ENCODE measurements at regions not wholly inside any gene's neighbourhood (a gene's known extent, or its start where the extent isn't known, plus 50 kb on each side); places are given as distances from the start of the nearest gene placed in this dataset.

GRCh38 chr16:52366983-52367382 lies 180.0 kb downstream of the TOX3 start:
- H3K27ac ChIP-seq (ENCODE audit: extremely low read length, insufficient read depth, low read length), result no peak overlapping the region
- DNase-seq (ENCODE audit: low spot score) (no peak), FAIRE-seq (no peak), ATAC-seq (no peak)
- H3K4me3 ChIP-seq (replicated peaks in 1 of 3; ENCODE audit: insufficient read depth in 1 of 3, low read depth in 2 of 3, low read length in 3 of 3), result no peak overlapping the region
- intact Hi-C loops (cut with micrococcal nuclease; ENCODE audit: unreplicated experiment), result no loop called here
- TF ChIP-seq ZBTB33 (CRISPR knock-in tag; IDR thresholded peaks at IDR 0.05), result no peak
- no peak for TF ChIP-seq BORCS8-MEF2B (CRISPR knock-in tag; IDR thresholded peaks at IDR 0.05)
- TF ChIP-seq KLF15 (CRISPR knock-in tag; IDR thresholded peaks at IDR 0.05; ENCODE audit: borderline replicate concordance), result no peak
- no peak overlapping the region for H3K4me2 ChIP-seq (ENCODE audit: low read depth, low read length)
- no peaks in the 10 kb centered on the region for H3K79me2 ChIP-seq (ENCODE audit: insufficient read depth, low read length)
- no peaks in the 10 kb centered on the region for H3K36me3 ChIP-seq (replicated peaks in 1 of 2; ENCODE audit: control insufficient read depth in 1 of 2, insufficient read depth in 2 of 2, low read length in 2 of 2)
- no peaks in the 10 kb centered on the region for H3K4me1 ChIP-seq (ENCODE audit: insufficient read depth, low read length)
- ChIA-PET POLR2A (no interaction called here), CTCF (ENCODE audit: low intra/inter-chr PET ratio, low total read pairs) (no interaction called here)
- H4K20me1 ChIP-seq (ENCODE audit: insufficient read depth, low read length), result no peaks in the 10 kb centered on the region
- H3K9ac ChIP-seq (ENCODE audit: insufficient read depth, low read depth, low read length), result no peak overlapping the region
- no peak overlapping the region for H2AFZ ChIP-seq (ENCODE audit: low read length)
- BruUV-seq (replicated peaks), result no TSS peak
- H3K9me3 ChIP-seq (ENCODE audit: low read length), result no peaks in the 10 kb centered on the region
- in situ Hi-C loops (cut with HindIII; ENCODE audit: extremely low pct_ligation_motif_present, low pct_unique_long_range_greater_than_20kb), result no loop called here
- 0 out of 5 replicates have a peak, but pooled peaks cover 0 to 3% of the 10 kb centered on the region in 2 experiments for H3K27me3 ChIP-seq (ENCODE audit: control insufficient read depth in 1 of 2, insufficient read depth in 2 of 2, low read length in 2 of 2)
- WGBS (ENCODE audit: low lambda C conversion rate), result 0% methylated on average over 1 of the region's 1 CpG

GRCh38 chr16:52364500-52364899 lies 182.4 kb downstream of the TOX3 start:
- POLR2A ChIA-PET, result no interaction called here
- no peak for FAIRE-seq

More at GRCh38 chr16:52364500-52364899, 182.4 kb downstream of the TOX3 start:
- no peak overlapping the region for H3K27ac ChIP-seq (ENCODE audit: extremely low read length, insufficient read depth, low read length)
- no peak overlapping the region for H3K9ac ChIP-seq (ENCODE audit: insufficient read depth, low read depth, low read length)
- no peak overlapping the region for H3K4me3 ChIP-seq (replicated peaks in 1 of 3; ENCODE audit: insufficient read depth in 1 of 3, low read depth in 2 of 3, low read length in 3 of 3)
- no peaks in the 10 kb centered on the region for H3K9me3 ChIP-seq (ENCODE audit: low read length)
- H3K36me3 ChIP-seq (replicated peaks in 1 of 2; ENCODE audit: control insufficient read depth in 1 of 2, insufficient read depth in 2 of 2, low read length in 2 of 2), result no peaks in the 10 kb centered on the region
- in situ Hi-C loops (cut with HindIII; ENCODE audit: extremely low pct_ligation_motif_present, low pct_unique_long_range_greater_than_20kb), result no loop called here
- no peaks in the 10 kb centered on the region for H3K4me1 ChIP-seq (ENCODE audit: insufficient read depth, low read length)
- no peak for ATAC-seq
- intact Hi-C loops (cut with micrococcal nuclease; ENCODE audit: unreplicated experiment), result no loop called here
- BruUV-seq (replicated peaks), result no TSS peak
- no peaks in the 10 kb centered on the region for H4K20me1 ChIP-seq (ENCODE audit: insufficient read depth, low read length)
- DNase-seq (ENCODE audit: low spot score), result no peak
- no peaks in the 10 kb centered on the region for H3K79me2 ChIP-seq (ENCODE audit: insufficient read depth, low read length)
- no peak overlapping the region for H3K4me2 ChIP-seq (ENCODE audit: low read depth, low read length)
- TF ChIP-seq TRIM24 (CRISPR knock-in tag; IDR thresholded peaks at IDR 0.05) (no peak), U2AF2 (IDR thresholded peaks at IDR 0.05; ENCODE audit: low read depth, low read length) (no peak)
- CTCF ChIA-PET (ENCODE audit: low intra/inter-chr PET ratio, low total read pairs), result no interaction called here
- H2AFZ ChIP-seq (ENCODE audit: low read length), result no peak overlapping the region
- H3K27me3 ChIP-seq (ENCODE audit: control insufficient read depth in 1 of 2, insufficient read depth in 2 of 2, low read length in 2 of 2), result 0 out of 5 replicates have a peak, but pooled peaks cover 0 to 3% of the 10 kb centered on the region in 2 experiments
